SKM-1 (cell line): ENCODE measurements at regions not wholly inside any gene's neighbourhood (a gene's known extent, or its start where the extent isn't known, plus 50 kb on each side); places are given as distances from the start of the nearest gene placed in this dataset.

ENCODE experiments used
- DNase-seq: peaks from one replicate; lab custom pipeline; 2025; ENCODE audit not compliant: unreplicated experiment; lab: John Stamatoyannopoulos, UW

DNA sequence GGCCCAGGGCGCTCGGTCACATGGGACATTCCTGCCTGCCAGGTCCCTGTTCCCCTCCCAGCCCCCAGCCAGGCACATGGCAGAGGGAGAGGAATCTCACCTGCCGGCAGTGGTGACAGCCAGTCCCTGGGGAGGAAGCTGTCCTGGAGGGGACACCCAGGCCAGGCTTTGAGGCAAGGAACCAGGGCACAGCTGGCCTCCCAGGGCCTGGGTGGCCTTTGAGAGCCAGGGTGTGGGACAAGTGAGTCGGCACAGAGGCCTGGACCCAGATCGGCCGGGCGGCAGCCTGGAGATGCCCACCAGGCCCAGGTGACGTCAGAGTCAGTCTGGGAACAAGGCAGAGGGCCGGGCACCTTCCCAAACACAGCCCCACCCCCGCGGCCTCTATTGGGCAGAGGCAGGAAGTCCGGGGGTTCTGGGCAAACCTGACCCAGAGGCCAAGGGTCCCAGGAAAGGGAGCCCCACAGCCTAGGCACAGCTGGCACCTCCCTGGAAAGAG lies 65.0 kb upstream of the CFAP46 start:
- DNase-seq = no peak

DNA sequence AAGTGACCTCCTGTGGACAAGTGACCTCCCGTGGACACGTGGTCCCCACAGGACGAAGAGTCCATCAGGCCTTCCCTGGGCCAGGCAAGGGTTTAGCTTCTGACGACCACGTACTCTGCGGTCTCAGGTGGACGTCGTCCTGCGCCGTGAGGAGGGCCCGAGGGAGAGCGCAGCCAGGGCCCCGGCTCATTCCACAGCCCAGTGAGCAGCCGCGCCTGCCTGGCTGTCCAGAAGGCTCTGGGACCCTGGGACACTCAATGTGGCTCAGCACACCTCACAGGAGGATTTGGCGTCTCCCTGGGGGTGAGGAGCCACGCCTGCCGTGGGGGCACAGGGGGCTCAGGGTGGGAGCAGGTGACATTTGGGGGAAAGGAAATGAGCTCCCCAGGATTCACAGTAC lies 64.4 kb upstream of the CFAP46 start:
- no peak for DNase-seq

DNA sequence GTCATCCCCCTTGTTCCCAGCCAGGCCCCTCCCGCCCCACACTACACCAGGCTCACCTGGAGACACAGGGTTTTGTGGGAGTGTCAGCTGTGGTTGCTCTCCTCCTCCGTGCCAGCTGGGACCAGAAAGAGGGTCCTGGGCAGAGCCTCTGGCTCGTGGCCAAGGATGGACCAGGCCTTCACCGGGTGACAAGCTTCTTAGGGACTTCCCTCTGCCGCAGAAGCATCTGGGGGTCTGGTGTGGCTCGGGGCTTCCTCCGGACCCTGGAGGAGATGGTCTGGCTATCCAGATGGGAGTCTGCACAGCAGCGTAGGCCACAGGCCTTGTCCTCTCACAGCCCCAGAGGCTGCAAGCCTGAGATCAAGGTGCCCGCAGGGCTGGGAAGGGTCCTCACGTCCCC lies 63.8 kb upstream of the CFAP46 start:
- DNase-seq = no peak

DNA sequence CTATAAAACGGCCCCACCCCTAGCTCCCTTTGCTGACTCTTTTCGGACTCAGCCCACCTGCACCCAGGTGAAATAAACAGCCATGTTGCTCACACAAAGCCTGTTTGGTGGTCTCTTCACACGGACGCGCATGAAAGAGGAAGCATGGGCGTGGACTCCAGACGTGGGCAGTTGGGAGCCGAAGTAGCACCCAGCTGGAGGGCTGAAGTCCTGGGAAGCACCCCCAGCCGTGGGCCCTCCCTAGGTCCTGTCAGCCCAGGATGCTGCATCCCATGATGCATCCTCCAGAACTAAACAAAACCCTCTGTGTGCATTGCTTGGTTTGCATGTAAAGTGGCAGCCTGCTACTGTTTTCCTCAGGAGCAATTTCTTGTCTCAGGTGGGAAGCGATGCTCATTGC lies 62.1 kb upstream of the CFAP46 start:
- DNase-seq = no peak

DNA sequence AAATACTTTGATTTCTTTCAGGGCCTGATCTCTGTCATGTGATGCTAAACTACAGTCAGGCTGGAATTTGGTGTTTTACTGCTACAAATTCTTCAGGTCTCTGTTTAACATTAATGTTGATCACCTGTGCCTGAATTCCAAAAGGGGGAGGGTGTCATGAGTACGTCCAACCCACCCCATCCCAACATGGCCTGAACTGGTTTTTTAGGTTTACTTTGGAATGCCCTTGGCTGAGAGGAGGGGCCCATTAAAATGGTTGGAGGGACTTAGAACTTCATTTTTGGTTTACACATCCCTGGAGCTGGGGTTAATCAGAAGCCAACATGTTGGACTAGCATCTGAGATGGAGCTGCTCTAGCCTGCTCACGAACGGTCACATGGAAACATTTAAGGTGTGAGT lies 60.8 kb upstream of the CFAP46 start:
- no peak for DNase-seq

DNA sequence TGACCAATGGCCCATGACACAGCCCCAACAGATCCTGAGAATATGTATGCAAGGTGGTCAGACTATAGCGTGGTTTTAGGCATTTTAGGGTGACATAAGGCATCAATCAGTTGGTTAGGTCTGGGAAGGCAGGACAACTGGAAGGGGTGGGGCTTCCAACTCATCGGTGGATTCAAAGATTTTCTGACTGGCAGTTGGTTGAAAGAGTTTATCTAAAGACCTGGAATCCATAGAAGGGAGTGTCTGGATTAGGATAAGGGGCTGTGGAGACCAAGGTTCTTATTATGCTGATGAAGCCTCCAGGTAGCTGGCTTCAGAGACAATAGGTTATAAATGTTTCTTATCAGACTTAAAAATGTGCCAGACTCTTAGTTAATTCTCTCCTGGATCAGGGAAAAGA lies 60.3 kb upstream of the CFAP46 start:
- DNase-seq = no peak

DNA sequence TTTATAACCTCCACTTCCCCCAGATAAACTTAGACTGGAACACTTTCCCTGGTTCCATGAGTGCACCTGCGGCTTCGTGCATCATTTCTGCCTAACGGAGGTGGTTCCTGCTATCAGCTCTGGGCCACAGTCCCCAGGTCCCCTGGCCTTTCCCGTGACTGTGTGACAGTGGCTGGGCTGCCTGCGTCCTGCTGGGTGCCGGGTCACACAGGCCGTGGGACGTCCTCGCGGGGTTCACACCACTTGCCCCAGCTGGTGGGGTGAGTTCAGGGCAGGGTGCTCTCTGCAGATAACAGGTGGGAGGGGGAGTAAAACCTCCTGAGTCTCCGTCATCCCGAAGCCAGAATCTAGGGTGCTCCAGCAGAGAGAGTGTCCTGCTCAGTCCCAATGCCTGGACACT lies 58.7 kb upstream of the CFAP46 start:
- DNase-seq = no peak

DNA sequence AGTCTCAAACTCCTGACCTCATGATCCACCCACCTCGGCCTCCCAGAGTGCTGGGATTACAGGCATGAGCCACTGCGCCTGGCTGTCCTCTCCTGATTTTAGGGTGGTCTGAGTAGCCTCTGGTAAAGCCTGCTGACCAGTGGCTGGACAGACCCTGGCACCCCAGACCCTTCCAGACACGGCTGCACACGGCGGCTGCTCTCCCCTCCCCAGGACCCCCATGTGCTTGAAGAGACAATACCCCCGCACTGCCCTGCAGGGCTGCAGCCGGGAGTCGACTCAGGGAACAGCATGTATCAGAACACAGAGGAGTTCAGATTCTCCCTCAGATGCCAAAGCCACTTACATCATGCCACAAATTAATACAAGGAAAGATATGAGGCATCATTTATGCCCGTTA lies 58.3 kb upstream of the CFAP46 start:
- no peak for DNase-seq

DNA sequence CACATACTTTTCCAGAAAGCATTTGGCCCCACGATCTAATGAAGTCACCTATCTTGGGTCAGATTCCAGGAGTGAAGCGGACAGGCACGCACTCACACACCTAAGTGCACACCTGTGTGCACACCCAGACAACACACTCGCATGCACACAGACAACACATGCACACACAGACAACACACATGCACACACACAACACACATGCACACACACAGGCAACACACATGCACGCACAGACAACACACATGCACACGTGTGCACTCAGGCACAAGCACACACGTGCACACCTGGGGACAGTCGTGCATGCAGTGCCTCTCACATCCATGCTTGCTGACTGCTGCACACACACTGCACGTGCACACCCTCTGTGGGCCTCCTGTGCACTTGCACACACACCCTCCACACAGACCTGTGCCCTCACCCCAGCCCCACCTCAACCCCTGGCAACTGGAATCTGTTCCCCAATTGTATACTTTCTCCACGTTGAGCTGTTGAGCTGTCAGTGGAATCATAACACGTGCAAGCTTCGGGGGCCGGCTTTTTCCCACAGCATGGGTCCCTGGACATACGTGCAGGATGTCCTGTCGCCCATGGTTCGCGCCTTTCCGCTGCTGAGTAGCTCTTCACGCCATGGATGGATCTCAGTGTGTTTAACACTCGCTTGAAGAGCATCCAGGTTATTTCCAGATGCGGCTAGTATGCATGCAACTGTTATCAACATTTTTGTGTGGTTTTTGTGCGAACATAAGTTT lies 55.3 kb upstream of the CFAP46 start:
- DNase-seq = no peak

DNA sequence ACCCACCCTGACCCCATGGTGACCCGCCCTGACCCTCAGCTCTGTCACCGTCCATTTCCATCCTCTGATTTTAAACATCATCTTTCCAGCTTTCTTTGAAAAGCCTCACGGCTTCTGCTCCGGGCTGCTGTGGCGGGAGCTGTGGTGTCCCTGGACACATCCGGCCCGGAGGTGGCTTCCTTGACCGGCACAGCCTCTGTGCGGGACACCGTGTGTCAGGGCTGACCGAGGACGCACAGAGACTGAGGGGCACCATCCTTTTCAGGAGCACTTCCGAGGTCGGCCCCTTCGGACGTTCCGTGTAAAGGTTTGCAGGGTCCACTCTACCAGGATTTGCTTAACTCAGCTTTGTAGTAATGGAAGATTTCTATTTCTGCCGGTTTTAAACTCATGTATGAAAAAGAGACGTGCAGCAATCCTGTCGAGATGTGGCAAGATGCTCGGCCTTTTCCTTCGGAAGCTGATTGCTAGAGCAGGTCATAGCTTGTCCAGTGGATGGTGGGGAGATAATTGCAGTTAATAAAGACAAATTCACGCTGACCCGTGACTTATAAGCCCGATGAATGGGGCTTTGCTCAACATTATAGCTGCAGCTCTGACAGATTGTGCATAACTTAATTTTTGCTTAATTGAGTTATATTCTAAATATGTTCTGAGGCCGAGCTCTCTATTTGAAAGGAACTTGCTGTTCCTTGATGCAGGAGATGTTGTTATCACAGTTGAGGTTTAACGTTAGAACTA lies 54.4 kb upstream of the CFAP46 start:
- no peak for DNase-seq

DNA sequence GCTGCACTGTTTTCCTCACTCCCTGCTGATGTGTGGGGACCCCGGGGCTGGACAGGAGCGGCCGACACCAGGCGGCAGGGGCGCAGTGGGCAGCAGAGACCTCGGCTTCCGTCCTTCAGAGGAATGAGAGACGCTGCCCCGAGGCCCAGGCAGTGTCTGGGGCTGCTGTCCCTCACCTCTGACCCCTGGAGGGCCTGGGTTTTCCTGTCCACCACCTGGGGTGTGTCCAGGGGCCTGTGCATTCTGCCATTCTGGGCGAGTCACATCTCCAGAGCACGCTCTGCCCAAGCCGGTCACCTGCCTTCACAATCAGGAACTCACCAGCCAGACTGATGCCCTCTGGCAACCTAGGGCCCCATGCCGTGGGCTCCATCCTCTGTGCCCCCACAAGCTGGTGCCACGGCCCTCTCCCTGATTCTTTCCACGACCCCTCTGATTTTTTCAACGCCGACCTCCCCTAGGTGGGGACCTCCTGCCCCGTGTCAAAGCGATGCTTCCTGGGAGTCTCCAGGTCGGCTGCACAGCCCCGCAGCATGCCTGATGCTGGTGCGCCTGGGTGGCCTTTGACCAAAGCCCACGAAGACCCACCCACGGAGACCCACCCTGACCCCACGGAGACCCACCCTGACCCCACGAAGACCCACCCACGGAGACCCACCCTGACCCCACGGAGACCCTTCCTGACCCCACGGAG lies 53.7 kb upstream of the CFAP46 start:
- no peak for DNase-seq

DNA sequence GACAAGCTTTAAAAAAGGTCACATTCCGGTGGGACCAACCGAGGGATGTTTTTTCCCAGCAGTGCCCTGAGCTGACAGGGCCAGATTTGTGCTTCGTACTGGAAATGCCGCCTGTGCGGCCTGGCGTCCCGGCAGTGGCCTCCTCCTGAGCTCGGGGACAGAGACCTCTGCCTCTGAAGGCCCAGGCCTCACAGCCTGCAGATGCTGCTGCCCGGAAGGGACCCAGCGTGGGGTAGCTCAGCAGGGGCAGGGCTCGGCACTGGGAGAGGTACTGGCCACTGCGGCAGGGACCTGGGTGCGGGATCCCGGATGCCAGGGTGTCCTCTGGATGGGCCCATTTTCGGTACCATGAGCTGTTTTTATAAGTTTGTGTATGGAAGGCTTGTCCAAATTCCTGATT lies 52.4 kb upstream of the CFAP46 start:
- DNase-seq = no peak

DNA sequence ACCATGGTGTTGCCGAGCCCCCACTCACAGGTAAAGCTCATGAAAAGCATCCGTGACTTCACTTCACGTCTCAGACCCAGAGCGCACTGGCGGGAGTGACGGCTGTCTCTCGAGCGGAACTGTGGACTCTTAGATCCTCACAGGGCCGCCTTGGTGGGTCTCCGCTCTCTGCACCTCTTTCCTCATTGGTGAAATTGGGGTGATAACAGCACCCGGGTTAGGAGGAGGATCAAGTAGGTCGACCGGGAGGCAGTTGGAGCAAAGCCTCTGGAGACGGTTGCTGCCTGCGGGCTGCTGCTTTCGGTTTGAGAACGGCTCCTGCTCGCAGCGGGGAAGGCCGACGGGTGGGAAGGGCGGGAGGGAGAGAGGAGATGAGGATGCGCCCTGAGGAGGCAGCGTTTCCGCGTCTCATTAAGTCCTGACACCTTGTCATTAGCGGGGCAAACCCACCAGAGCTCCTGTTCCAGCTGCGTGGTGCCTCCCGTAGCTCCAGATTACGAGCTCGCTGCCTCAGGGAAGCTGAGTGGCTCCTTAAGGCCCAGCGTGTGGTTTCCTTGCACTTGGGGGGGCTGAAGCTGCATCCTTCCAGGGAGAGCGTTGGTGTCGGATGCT lies 51.9 kb upstream of the CFAP46 start:
- no peak for DNase-seq

DNA sequence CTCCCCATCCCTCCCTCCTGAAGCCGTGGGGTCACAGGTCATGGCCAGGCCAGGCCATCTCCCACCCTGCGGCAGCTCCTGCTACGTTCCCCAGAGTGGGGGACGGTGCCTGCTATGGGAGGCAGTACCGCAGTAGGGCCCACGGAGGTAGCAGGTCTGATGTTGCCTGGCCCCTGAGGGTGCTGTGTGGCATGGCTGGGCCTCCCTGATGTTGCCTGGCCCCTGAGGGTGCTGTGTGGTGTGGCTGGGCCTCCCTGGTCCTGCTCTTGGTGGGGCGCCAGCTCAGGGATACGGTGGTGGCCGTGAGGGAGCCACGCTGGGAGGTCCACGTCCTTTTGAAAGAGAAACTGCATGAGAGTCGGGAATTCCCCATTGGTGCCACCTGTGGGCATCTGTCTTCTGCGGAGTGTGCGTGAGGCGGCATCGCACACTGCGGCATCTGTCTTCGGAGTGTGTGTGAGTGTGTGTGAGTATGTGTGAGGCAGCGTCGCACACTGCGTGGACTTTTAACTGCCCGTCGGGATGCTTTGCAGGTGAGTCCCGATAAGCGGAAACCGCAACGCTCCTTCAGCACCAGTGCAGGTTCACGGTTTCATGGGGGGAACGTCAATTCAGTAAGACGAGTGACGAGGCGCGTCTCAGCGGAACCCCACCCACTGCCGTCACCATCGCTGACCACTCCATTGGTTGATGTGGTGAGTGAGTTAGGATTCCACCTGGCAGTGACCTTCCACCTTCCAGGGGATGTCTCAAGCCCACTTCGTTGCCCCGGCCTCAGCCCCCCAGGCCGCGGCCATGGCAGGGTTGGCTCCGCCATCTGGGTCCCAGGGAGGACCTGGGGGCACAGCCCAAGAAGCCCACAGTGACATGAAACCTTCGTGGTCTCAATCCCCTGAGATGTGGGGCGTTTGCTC lies 51.2 kb upstream of the CFAP46 start:
- no peak for DNase-seq

DNA sequence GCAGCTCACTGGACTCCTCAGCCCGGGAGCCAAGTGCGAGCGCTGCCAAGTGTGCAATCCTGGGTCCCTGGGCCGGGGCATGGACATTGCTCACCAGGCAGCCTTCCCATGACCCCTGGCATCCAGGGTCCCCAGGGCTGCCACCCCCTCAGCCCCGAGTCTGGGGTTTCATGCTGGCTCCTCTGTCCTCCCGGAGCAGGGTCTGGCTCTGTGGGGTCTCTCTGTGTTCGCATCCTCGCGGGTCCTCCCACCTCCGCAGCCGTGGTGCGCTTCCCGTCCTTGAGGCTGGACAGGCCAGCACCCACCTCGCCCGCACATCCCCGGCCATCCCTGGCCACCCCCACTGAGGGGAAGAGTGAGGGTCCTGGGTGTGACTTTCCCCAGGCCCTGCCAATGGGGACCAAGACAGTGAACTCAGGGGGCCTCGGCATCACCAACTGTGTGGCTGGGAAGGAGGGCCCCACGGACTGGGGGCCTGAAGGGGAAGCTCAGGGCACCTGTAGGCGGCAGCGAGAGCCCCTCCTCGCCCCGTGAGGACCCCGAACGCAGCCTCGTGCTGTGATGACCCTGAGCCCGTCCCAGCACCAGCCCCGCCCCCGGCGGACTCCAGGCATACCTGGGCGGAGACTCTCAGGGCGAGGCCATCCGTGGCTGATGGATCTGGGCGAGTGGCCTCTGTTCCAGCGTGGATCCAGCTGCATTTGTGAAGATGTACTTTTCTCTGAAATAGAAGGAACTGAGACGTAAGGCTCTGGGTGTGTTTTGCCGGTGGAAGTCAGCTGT lies 50.3 kb upstream of the CFAP46 start:
- DNase-seq = no peak
